Thyroid gland (tissue), 4 donors: ENCODE measurements at regions not wholly inside any gene's neighbourhood (a gene's known extent, or its start where the extent isn't known, plus 50 kb on each side); places are given as distances from the start of the nearest gene placed in this dataset.

ENCODE experiments used
- POLR2A ChIP-seq, 2 donors: fragments of 450-650 bp; IDR thresholded peaks; one replicate each; pipeline ENCODE4 v1.6.1; 2017; ENCODE audit warnings: antibody characterized with exemption in 2 of 2, mild to moderate bottlenecking in 2 of 2, moderate library complexity in 1 of 2
- TF ChIP-seq, protein P1 (sequence below), 6 experiments: fragments of 200-600 bp in 3 of 6; fragments of 450-650 bp in 3 of 6; sonication (generic) in 3 of 6; IDR thresholded peaks; one replicate each; pipeline ENCODE4 v1.5.1; 2016 to 2019; ENCODE audit warnings: antibody characterized with exemption in 6 of 6, mild to moderate bottlenecking in 2 of 6, inconsistent platforms in 1 of 6, moderate library complexity in 1 of 6

DNA sequence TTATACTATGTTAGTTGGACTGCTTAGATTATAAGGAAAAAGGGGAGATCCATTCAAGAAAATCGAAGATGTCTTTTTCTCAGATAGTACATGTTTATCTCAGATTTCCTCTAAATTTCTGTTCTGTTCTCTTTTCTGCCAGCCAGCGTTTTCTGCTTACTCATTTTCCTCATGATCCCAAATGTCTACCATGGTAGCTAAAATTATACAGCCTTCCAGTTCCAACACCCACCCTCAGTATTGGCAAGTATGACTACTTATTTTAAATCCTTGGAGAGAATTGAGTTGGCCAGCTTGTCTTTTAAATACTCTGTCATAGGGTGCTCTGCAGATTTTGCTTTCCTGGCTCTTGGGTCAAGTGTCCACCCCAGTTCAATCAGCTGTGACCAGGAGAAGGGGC lies 95.7 kb upstream of the PLXNA2 start:
- TF ChIP-seq, protein P1, sequence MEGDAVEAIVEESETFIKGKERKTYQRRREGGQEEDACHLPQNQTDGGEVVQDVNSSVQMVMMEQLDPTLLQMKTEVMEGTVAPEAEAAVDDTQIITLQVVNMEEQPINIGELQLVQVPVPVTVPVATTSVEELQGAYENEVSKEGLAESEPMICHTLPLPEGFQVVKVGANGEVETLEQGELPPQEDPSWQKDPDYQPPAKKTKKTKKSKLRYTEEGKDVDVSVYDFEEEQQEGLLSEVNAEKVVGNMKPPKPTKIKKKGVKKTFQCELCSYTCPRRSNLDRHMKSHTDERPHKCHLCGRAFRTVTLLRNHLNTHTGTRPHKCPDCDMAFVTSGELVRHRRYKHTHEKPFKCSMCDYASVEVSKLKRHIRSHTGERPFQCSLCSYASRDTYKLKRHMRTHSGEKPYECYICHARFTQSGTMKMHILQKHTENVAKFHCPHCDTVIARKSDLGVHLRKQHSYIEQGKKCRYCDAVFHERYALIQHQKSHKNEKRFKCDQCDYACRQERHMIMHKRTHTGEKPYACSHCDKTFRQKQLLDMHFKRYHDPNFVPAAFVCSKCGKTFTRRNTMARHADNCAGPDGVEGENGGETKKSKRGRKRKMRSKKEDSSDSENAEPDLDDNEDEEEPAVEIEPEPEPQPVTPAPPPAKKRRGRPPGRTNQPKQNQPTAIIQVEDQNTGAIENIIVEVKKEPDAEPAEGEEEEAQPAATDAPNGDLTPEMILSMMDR (IDR thresholded peaks at IDR 0.05) = no peak
- TF ChIP-seq POLR2A (IDR thresholded peaks at IDR 0.05) = no peak
